Stimulated activated CD4-positive, alpha-beta T cell treated with anti-CD3 and anti-CD28 coated beads, TNF-alpha, amount 100 ng/mL, for 24 hours (primary cell): ENCODE measurements at regions not wholly inside any gene's neighbourhood (a gene's known extent, or its start where the extent isn't known, plus 50 kb on each side); places are given as distances from the start of the nearest gene placed in this dataset.

Source experiments
- DNase-seq, 3 experiments: peaks; one replicate each; pipeline ENCODE4 v3.0.0-alpha.2; 2020; ENCODE audit warnings: low read depth in 3 of 3

GRCh38 chr1:2971101-2971501 lies 50.2 kb upstream of the ACTRT2 start:
- no peak for DNase-seq
